ENCODE measurements at regions not wholly inside any gene's neighbourhood (a gene's known extent, or its start where the extent isn't known, plus 50 kb on each side); places are given as distances from the start of the nearest gene placed in this dataset.

DNA sequence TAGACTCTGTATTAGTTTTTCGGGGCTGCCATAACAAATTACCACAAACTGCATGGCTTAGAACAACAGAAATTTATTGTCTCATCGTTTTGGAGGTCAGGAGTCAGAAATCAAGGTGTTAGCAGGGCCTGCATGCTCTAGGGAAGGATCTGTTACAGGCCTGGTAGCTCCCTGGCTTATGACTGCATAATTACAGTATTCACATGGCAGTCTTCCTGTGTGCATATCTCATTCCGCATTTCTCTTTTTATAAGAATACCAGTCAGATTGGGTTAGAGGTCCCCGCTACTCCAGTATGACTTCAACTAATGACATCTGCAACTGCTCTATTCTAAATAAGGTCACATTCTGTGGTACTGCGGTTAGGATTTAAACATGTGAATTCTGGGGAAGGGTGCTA is 59.3 kb upstream of the SLC2A12 start:
- WGBS, 2 donors (ENCODE audit: low coverage in 1 of 2) = 93 to 94% methylated on average over 2 to 5 of the region's 5 CpGs
- H3K9me3 ChIP-seq = no peaks in the 10 kb centered on the region
- no peak overlapping the region for H3K4me3 ChIP-seq
- peaks cover 20% of the 10 kb centered on the region for H3K27me3 ChIP-seq
- no peak overlapping the region for H3K27ac ChIP-seq
- H3K4me1 ChIP-seq = no peaks in the 10 kb centered on the region
- no peak for ATAC-seq
- TF ChIP-seq, protein P1, sequence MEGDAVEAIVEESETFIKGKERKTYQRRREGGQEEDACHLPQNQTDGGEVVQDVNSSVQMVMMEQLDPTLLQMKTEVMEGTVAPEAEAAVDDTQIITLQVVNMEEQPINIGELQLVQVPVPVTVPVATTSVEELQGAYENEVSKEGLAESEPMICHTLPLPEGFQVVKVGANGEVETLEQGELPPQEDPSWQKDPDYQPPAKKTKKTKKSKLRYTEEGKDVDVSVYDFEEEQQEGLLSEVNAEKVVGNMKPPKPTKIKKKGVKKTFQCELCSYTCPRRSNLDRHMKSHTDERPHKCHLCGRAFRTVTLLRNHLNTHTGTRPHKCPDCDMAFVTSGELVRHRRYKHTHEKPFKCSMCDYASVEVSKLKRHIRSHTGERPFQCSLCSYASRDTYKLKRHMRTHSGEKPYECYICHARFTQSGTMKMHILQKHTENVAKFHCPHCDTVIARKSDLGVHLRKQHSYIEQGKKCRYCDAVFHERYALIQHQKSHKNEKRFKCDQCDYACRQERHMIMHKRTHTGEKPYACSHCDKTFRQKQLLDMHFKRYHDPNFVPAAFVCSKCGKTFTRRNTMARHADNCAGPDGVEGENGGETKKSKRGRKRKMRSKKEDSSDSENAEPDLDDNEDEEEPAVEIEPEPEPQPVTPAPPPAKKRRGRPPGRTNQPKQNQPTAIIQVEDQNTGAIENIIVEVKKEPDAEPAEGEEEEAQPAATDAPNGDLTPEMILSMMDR (IDR thresholded peaks at IDR 0.05) = no peak
- TF ChIP-seq EP300 (IDR thresholded peaks at IDR 0.05) (no peak), POLR2A (IDR thresholded peaks at IDR 0.05) (no peak), POLR2AphosphoS5 (IDR thresholded peaks at IDR 0.05) (no peak)
- no peaks in the 10 kb centered on the region for H3K36me3 ChIP-seq

DNA sequence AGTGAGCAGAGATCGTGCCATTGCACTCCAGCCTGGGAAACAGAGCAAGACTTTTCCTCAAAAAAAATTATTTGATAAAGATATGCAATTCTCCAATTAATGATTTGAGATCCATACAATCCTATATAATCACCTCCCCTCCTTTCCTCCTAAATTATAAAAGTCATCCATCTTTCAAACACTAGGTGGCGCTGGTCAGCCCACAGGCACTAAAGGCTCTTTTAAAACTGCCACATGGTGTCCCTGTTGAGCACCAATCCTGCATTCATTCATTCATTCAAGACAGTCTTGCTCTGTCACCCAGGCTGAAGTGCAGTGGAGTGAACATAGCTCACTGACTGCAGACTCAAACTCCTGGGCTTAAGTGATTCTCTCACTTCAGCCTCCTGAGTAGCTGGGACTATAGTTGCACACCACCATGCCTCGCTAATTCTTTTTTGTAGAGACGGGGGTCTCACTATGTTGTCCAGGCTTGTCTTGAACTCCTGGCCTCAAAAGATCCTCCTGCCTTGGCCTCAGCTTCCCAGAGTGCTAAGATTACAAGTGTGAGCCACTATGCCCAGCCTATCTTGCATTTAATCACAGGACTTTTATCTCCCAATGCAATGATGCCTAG is 58.7 kb upstream of the SLC2A12 start:
- WGBS, 2 donors (ENCODE audit: low coverage in 1 of 2) = 54 to 65% methylated on average over 3 to 4 of the region's 4 CpGs

DNA sequence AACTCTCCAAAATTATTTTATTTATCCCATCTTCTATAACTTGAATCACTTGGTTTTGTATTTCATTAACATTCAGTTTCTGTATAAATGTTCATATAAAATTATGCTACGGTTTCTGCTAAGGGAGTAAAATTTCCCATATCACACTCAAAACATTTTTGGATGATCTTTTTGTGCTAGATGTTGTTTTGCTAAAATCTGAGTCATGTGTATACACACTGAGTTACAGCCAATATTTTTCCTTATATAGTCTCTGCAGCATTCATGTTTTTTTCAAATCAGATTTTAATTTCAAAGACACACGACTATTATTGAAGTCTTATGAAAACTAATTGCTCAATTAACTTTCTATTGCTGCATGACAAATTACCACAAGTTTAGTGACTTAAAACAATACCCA is 54.3 kb upstream of the SLC2A12 start:
- ATAC-seq = no peak
- no peak overlapping the region for H3K27ac ChIP-seq
- H3K9me3 ChIP-seq = no peaks in the 10 kb centered on the region
- TF ChIP-seq, protein P1 (IDR thresholded peaks at IDR 0.05) = no peak
- no peak for TF ChIP-seq POLR2AphosphoS5 (IDR thresholded peaks at IDR 0.05)
- TF ChIP-seq EP300 (IDR thresholded peaks at IDR 0.05) = no peak
- TF ChIP-seq POLR2A (IDR thresholded peaks at IDR 0.05) = no peak
- 51 to 62% methylated on average over 2 of the region's 2 CpGs for WGBS, 2 donors (ENCODE audit: low coverage in 1 of 2)
- no peaks in the 10 kb centered on the region for H3K36me3 ChIP-seq
- peaks cover 5% of the 10 kb centered on the region for H3K27me3 ChIP-seq
- H3K4me3 ChIP-seq = no peak overlapping the region
- no peaks in the 10 kb centered on the region for H3K4me1 ChIP-seq

More for the DNA sequence above, 58.7 kb upstream of the SLC2A12 start:
- no peak for ATAC-seq
- H3K27me3 ChIP-seq = peaks cover 20% of the 10 kb centered on the region
- no peaks in the 10 kb centered on the region for H3K36me3 ChIP-seq
- H3K9me3 ChIP-seq = no peaks in the 10 kb centered on the region
- no peak for TF ChIP-seq POLR2A (IDR thresholded peaks at IDR 0.05)
- TF ChIP-seq, protein P1 (IDR thresholded peaks at IDR 0.05) = peak; percentile 32 to 59 (median 54)
- H3K4me1 ChIP-seq = no peaks in the 10 kb centered on the region
- H3K27ac ChIP-seq = no peak overlapping the region
- no peak overlapping the region for H3K4me3 ChIP-seq

GRCh38 chr6:134105940-134106339 is 53.5 kb upstream of the SLC2A12 start:
- H3K27me3 ChIP-seq = peaks cover 5% of the 10 kb centered on the region
- no peak overlapping the region for H3K27ac ChIP-seq
- no peak overlapping the region for H3K4me3 ChIP-seq
- 83% methylated on average over 1 of the region's 1 CpG; no CpG with 5 or more reads in 1 of the 2 donors for WGBS, 2 donors (ENCODE audit: low coverage in 1 of 2)
- no peaks in the 10 kb centered on the region for H3K9me3 ChIP-seq
- TF ChIP-seq, protein P1 (IDR thresholded peaks at IDR 0.05) = no peak
- TF ChIP-seq POLR2AphosphoS5 (IDR thresholded peaks at IDR 0.05) (no peak), EP300 (IDR thresholded peaks at IDR 0.05) (no peak), POLR2A (IDR thresholded peaks at IDR 0.05) (no peak)
- H3K4me1 ChIP-seq = no peaks in the 10 kb centered on the region
- no peaks in the 10 kb centered on the region for H3K36me3 ChIP-seq
- ATAC-seq = no peak

DNA sequence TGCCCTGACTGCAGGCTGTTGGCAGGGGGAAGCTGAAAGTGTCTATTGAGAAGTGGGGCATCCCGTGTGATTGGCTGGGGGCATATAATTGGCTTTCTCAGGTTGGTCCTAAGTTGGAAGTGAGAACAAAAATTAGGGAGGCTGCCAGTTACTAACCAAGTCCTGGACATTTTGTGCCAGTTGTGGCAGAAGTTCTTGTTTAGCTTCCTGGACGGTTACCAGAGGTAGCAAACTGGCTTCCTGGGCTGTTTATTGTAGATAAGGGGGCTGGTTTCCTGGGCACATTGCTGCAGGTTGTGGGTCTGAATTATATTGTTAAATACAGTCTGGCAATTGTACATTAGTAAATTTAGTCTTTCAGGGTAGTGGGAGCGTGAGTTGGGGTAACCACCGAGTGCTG is 50.6 kb upstream of the SLC2A12 start:
- no peak overlapping the region for H3K4me3 ChIP-seq
- H3K36me3 ChIP-seq = no peaks in the 10 kb centered on the region
- H3K4me1 ChIP-seq = no peaks in the 10 kb centered on the region
- no peak overlapping the region for H3K27ac ChIP-seq
- TF ChIP-seq EP300 (IDR thresholded peaks at IDR 0.05) (no peak), POLR2AphosphoS5 (IDR thresholded peaks at IDR 0.05) (no peak), POLR2A (IDR thresholded peaks at IDR 0.05) (no peak)
- TF ChIP-seq, protein P1 (IDR thresholded peaks at IDR 0.05) = no peak
- ATAC-seq = no peak
- H3K9me3 ChIP-seq = no peaks in the 10 kb centered on the region
- 52 to 86% methylated on average over 2 of the region's 4 CpGs for WGBS, 2 donors (ENCODE audit: low coverage in 1 of 2)
- H3K27me3 ChIP-seq = peaks cover 5% of the 10 kb centered on the region
